ENCODE measurements at regions not wholly inside any gene's neighbourhood (a gene's known extent, or its start where the extent isn't known, plus 50 kb on each side); places are given as distances from the start of the nearest gene placed in this dataset.

- Mint-ChIP-seq H3K36me3 (peaks cover 9% of the 10 kb centered on the region), H3K27me3 (ENCODE audit: insufficient read depth, low read depth) (peaks cover 4% of the 10 kb centered on the region), H3K4me3 (no peak overlapping the region), H3K9me3 (peaks cover 12% of the 10 kb centered on the region), H3K4me1 (peaks cover 59% of the 10 kb centered on the region), H3K27ac (peak overlapping the region; percentile 95)
- Histone ChIP-seq H3K27ac (no peak overlapping the region), H3K27me3 (no peaks in the 10 kb centered on the region), H3K9ac (no peak overlapping the region), H3F3A (ENCODE audit: low read depth) (no peaks in the 10 kb centered on the region), H3K4me3 (no peak overlapping the region), H3K4me2 (no peak overlapping the region), H4K20me1 (ENCODE audit: low read depth) (no peaks in the 10 kb centered on the region), H3K9me3 (ENCODE audit: low read depth) (no peaks in the 10 kb centered on the region), H3K79me2 (ENCODE audit: low read depth) (no peaks in the 10 kb centered on the region), H3K4me1 (peaks cover 21% of the 10 kb centered on the region), H3K36me3 (no peaks in the 10 kb centered on the region), H2AFZ (replicated peaks) (no peak overlapping the region)
- TF ChIP-seq EZH2 (IDR thresholded peaks at IDR 0.05): no peak
- TF ChIP-seq, protein P1, sequence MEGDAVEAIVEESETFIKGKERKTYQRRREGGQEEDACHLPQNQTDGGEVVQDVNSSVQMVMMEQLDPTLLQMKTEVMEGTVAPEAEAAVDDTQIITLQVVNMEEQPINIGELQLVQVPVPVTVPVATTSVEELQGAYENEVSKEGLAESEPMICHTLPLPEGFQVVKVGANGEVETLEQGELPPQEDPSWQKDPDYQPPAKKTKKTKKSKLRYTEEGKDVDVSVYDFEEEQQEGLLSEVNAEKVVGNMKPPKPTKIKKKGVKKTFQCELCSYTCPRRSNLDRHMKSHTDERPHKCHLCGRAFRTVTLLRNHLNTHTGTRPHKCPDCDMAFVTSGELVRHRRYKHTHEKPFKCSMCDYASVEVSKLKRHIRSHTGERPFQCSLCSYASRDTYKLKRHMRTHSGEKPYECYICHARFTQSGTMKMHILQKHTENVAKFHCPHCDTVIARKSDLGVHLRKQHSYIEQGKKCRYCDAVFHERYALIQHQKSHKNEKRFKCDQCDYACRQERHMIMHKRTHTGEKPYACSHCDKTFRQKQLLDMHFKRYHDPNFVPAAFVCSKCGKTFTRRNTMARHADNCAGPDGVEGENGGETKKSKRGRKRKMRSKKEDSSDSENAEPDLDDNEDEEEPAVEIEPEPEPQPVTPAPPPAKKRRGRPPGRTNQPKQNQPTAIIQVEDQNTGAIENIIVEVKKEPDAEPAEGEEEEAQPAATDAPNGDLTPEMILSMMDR (IDR thresholded peaks at IDR 0.05): no peak
- no peak for TF ChIP-seq EZH2phosphoT487 (IDR thresholded peaks at IDR 0.05)
- DNase-seq (ENCODE audit: low spot score): no peak
Measured at GRCh38 chrX:10753116-10753515, 132.7 kb upstream of the MID1 start.

GRCh38 chrX:10754445-10754844 is 134.1 kb upstream of the MID1 start:
- Histone ChIP-seq H3K4me2 (no peak overlapping the region), H3K27ac (no peak overlapping the region), H4K20me1 (ENCODE audit: low read depth) (no peaks in the 10 kb centered on the region), H3K4me3 (no peak overlapping the region), H2AFZ (replicated peaks) (no peak overlapping the region), H3K4me1 (peaks cover 21% of the 10 kb centered on the region), H3K9me3 (ENCODE audit: low read depth) (no peaks in the 10 kb centered on the region), H3K27me3 (no peaks in the 10 kb centered on the region), H3K36me3 (no peaks in the 10 kb centered on the region), H3F3A (ENCODE audit: low read depth) (no peaks in the 10 kb centered on the region), H3K79me2 (ENCODE audit: low read depth) (no peaks in the 10 kb centered on the region), H3K9ac (no peak overlapping the region)
- TF ChIP-seq, protein P1 (IDR thresholded peaks at IDR 0.05): no peak
- Mint-ChIP-seq H3K27me3 (ENCODE audit: insufficient read depth, low read depth) (peaks cover 4% of the 10 kb centered on the region), H3K36me3 (peaks cover 9% of the 10 kb centered on the region), H3K4me3 (no peak overlapping the region), H3K9me3 (peaks cover 12% of the 10 kb centered on the region), H3K27ac (peak overlapping the region; percentile 91), H3K4me1 (peaks cover 53% of the 10 kb centered on the region)
- DNase-seq (ENCODE audit: low spot score): no peak

GRCh38 chrX:10755439-10756334 is 135.3 kb upstream of the MID1 start:
- peak; percentile 70 for DNase-seq (ENCODE audit: low spot score)

GRCh38 chrX:10756441-10756840 is 136.1 kb upstream of the MID1 start:
- peaks cover 55% of the 10 kb centered on the region for H3K4me1 Mint-ChIP-seq
- H3K4me3 ChIP-seq: no peak overlapping the region
- H3K36me3 Mint-ChIP-seq: peaks cover 4% of the 10 kb centered on the region
- no peak overlapping the region for H3K9ac ChIP-seq
- H3K27ac Mint-ChIP-seq: peak overlapping the region; percentile 88
- H3K36me3 ChIP-seq: no peaks in the 10 kb centered on the region
- H2AFZ ChIP-seq (replicated peaks): no peak overlapping the region
- peaks cover 21% of the 10 kb centered on the region for H3K4me1 ChIP-seq
- no peak overlapping the region for H3K4me3 Mint-ChIP-seq
- no peak overlapping the region for H3K27ac ChIP-seq
- H3K9me3 Mint-ChIP-seq: peaks cover 8% of the 10 kb centered on the region
- no peaks in the 10 kb centered on the region for H3K9me3 ChIP-seq (ENCODE audit: low read depth)
- no peaks in the 10 kb centered on the region for H3F3A ChIP-seq (ENCODE audit: low read depth)
- peaks cover 4% of the 10 kb centered on the region for H3K27me3 Mint-ChIP-seq (ENCODE audit: insufficient read depth, low read depth)
- H3K27me3 ChIP-seq: no peaks in the 10 kb centered on the region
- TF ChIP-seq EZH2 (IDR thresholded peaks at IDR 0.05) (no peak), EZH2phosphoT487 (IDR thresholded peaks at IDR 0.05) (no peak)
- H4K20me1 ChIP-seq (ENCODE audit: low read depth): no peaks in the 10 kb centered on the region
- H3K79me2 ChIP-seq (ENCODE audit: low read depth): no peaks in the 10 kb centered on the region
- no peak for DNase-seq (ENCODE audit: low spot score)
- H3K4me2 ChIP-seq: no peak overlapping the region

More at GRCh38 chrX:10755439-10756334, 135.3 kb upstream of the MID1 start:
- no peak overlapping the region for H3K4me2 ChIP-seq
- H3F3A ChIP-seq (ENCODE audit: low read depth): no peaks in the 10 kb centered on the region
- no peak overlapping the region for H3K9ac ChIP-seq
- no peak overlapping the region for H2AFZ ChIP-seq (replicated peaks)
- no peaks in the 10 kb centered on the region for H3K27me3 ChIP-seq
- no peaks in the 10 kb centered on the region for H3K79me2 ChIP-seq (ENCODE audit: low read depth)
- no peak for TF ChIP-seq EZH2phosphoT487 (IDR thresholded peaks at IDR 0.05)
- TF ChIP-seq EZH2 (IDR thresholded peaks at IDR 0.05): no peak
- H3K4me3 ChIP-seq: no peak overlapping the region
- Mint-ChIP-seq H3K27me3 (ENCODE audit: insufficient read depth, low read depth) (peaks cover 2% of the 10 kb centered on the region), H3K4me3 (no peak overlapping the region), H3K27ac (peak overlapping the region; percentile 99), H3K9me3 (peaks cover 8% of the 10 kb centered on the region), H3K36me3 (peaks cover 6% of the 10 kb centered on the region), H3K4me1 (peaks cover 55% of the 10 kb centered on the region)
- H4K20me1 ChIP-seq (ENCODE audit: low read depth): no peaks in the 10 kb centered on the region
- H3K27ac ChIP-seq: no peak overlapping the region
- peaks cover 21% of the 10 kb centered on the region for H3K4me1 ChIP-seq
- no peaks in the 10 kb centered on the region for H3K36me3 ChIP-seq
- H3K9me3 ChIP-seq (ENCODE audit: low read depth): no peaks in the 10 kb centered on the region

Measured in neural progenitor cell (in vitro differentiated cells).